Activated CD4-positive, alpha-beta T cell treated with anti-CD3 and anti-CD28 coated beads, Interleukin-2, amount 10 ng/mL, durations not matched to agents 7 days and 5 days (primary cell): ENCODE measurements at regions not wholly inside any gene's neighbourhood (a gene's known extent, or its start where the extent isn't known, plus 50 kb on each side); places are given as distances from the start of the nearest gene placed in this dataset.
"Not testable (repeated sequence)": the region's sequence is repeated elsewhere in the genome, so short reads cannot be mapped to it uniquely, and the experiment has no call there.

Experiments used
- CTCF ChIA-PET: fragments of 350-600 bp; sonication (Branson Sonifier 250); formaldehyde crosslinking; loops from one replicate; lab custom pipeline; 2021; ENCODE audit warnings: antibody characterized with exemption; lab: Charles Lee
- POLR2A ChIA-PET: fragments of 350-600 bp; sonication (Branson Sonifier 250); formaldehyde crosslinking; loops from one replicate; lab custom pipeline; 2021; ENCODE audit warnings: antibody characterized with exemption; lab: Charles Lee
- DNase-seq: peaks from one replicate; pipeline ENCODE4 v3.0.0-alpha.2; 2020
- H3K27ac Mint-ChIP-seq: one replicate; pipeline ENCODE4 v1.8.0; 2021; ENCODE audit warnings: mild to moderate bottlenecking, moderate library complexity, mixed read lengths
- H3K27me3 Mint-ChIP-seq: one replicate; pipeline ENCODE4 v1.8.0; 2021; ENCODE audit warnings: mixed read lengths
- H3K36me3 Mint-ChIP-seq: one replicate; pipeline ENCODE4 v1.8.0; 2021; ENCODE audit warnings: low read depth, mixed read lengths
- H3K4me1 Mint-ChIP-seq: one replicate; pipeline ENCODE4 v1.8.0; 2021; ENCODE audit warnings: mixed read lengths
- H3K4me3 Mint-ChIP-seq: one replicate; pipeline ENCODE4 v1.8.0; 2021; ENCODE audit warnings: mild to moderate bottlenecking, moderate library complexity, mixed read lengths
- H3K9me3 Mint-ChIP-seq: one replicate; pipeline ENCODE4 v1.8.0; 2021; ENCODE audit warnings: mixed read lengths

DNA sequence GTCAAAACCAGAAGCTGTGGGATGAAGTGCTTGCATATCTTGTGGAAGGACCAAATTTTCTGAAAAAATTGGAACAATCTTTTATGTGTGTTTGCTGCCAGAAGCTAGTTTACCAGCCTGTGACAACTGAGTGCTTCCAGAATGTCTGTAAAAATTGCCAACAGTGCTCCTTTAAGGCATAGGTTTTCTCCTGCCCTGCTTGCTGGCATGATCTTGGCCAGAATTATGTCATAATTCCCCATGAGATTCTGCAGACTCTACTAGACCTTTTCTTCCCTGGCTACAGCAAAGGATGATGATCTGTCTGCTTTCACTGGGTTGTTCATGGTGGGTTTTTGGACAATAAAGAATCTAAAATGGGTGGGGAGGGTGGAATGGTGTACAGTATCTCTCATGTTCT is 196.3 kb upstream of the ZCCHC13 start:
- H3K36me3 Mint-ChIP-seq, result no peaks in the 10 kb centered on the region
- no peaks in the 10 kb centered on the region for H3K9me3 Mint-ChIP-seq
- ChIA-PET CTCF (no interaction called here), POLR2A (no interaction called here)
- H3K27ac Mint-ChIP-seq, result no peak overlapping the region
- no peak for DNase-seq
- H3K4me3 Mint-ChIP-seq, result no peak overlapping the region
- H3K4me1 Mint-ChIP-seq, result no peaks in the 10 kb centered on the region
- no peaks in the 10 kb centered on the region for H3K27me3 Mint-ChIP-seq

DNA sequence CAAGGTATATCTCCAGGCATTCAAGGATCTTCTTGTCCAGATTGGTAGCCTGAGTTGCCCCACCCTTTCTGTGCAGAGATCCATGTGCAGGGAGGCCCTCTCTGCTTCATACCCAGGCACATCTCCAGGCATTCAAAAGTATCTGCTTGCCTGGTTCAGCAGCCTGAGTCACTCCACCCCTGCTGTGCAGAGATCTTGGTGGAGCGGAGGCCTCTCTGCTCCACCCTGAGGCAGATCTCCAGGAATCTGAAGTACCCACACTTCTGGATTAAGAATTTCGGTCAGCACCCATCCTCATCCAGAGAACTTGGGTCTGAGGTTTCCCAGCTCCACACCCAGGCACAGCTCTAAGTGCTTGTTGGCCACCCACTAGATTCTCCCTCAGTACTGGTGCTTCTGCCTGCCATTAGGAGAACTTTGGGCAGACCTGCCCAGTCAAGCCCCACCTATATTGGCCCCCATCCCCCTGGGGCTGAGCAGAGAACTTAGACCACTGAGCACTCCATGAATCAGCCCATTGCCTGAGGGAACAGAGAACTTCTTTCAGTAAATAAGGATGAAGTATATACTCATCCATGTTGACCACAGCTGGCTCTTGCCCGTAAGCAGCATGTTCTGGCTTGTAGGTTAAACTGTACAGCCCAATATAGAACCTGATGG is 199.5 kb upstream of the ZCCHC13 start:
- ChIA-PET POLR2A (no interaction called here), CTCF (interaction anchor here (1.6 kb wide), 1 partner anchor 29 kb away, joined by 3 read pairs; no protein-coding TSS in a partner anchor)
- Mint-ChIP-seq H3K4me1 (no peaks in the 10 kb centered on the region), H3K36me3 (no peaks in the 10 kb centered on the region), H3K27me3 (no peaks in the 10 kb centered on the region), H3K27ac (no peak overlapping the region), H3K4me3 (no peak overlapping the region), H3K9me3 (peaks cover 3% of the 10 kb centered on the region)
- DNase-seq, result no peak

DNA sequence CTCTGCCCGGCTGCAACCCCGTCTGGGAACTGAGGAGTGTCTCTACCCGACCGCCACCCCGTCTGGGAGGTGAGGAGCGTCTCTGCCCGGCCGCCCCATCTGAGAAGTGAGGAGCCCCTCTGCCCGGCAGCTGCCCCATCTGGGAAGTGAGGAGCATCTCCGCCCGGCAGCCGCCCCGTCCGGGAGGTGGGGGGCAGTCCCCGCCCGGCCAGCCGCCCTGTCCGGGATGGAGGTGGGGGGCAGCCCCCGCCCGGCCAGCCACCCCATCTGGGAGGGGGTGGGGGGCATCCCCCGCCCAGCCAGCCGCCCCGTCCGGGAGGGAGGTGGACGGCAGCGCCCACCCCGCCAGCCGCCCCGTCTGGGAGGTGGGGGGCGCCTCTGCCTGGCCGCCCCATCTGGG is 205.6 kb upstream of the ZCCHC13 start:
- CTCF ChIA-PET, H3K36me3 Mint-ChIP-seq, H3K27me3 Mint-ChIP-seq, H3K4me3 Mint-ChIP-seq, H3K27ac Mint-ChIP-seq, H3K9me3 Mint-ChIP-seq, H3K4me1 Mint-ChIP-seq, DNase-seq, POLR2A ChIA-PET: not testable (repeated sequence)

DNA sequence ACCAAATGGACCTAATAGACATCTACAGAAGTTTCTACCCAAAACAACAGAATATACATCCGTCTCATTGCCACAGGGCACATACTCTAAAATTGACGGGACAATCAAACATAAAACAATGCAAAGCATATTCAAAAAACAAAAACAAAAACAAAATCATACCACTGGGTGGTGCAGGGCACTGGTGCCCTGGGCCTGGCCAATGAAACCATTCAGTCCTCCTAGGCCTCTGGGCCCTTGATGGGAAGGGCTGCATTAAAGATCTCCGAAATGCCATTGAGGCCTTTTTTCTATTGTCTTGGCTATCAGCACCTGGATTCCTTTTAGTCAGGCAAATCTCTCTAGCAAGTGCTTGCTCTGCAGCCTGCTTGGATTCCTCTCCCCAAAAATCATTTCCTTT is 213.9 kb upstream of the ZCCHC13 start:
- no peaks in the 10 kb centered on the region for H3K4me1 Mint-ChIP-seq
- no peak overlapping the region for H3K27ac Mint-ChIP-seq
- H3K4me3 Mint-ChIP-seq, result no peak overlapping the region
- POLR2A ChIA-PET, result no interaction called here
- DNase-seq, result no peak
- CTCF ChIA-PET, result no interaction called here
- H3K9me3 Mint-ChIP-seq, result peaks cover 16% of the 10 kb centered on the region
- no peaks in the 10 kb centered on the region for H3K36me3 Mint-ChIP-seq
- H3K27me3 Mint-ChIP-seq, result no peaks in the 10 kb centered on the region

DNA sequence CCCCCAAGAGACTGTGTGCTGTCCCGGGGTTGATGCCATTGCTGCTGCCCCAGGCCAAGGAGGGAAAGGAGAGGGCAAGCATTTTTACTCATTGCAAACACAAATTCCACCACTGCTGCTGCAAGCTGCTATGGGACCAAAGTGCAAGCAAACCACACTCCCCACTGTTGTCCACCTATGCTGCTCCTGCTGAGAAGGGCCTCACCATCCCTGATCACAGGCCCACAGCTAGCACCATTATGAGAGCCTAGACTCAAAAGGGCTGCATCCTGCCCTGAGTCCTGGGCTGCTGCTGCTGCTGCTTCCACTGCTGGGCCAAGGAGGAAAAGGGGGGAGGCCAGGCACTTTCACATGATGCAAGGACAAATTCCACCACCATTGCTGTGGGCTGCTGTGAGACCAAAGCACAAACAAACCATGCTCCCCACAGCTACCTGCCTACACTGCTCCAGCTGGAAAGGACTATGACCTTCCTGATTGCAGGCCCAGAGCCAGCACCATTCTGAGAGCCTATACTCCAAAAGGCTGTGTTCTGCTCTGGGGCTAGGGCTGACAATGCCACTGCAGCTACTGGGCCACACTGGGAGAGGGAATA is 218.2 kb upstream of the ZCCHC13 start:
- CTCF ChIA-PET, result no interaction called here
- H3K9me3 Mint-ChIP-seq, result peaks cover 16% of the 10 kb centered on the region
- no peak for DNase-seq
- POLR2A ChIA-PET, result no interaction called here
- no peak overlapping the region for H3K27ac Mint-ChIP-seq
- H3K4me1 Mint-ChIP-seq, result no peaks in the 10 kb centered on the region
- no peaks in the 10 kb centered on the region for H3K27me3 Mint-ChIP-seq
- H3K36me3 Mint-ChIP-seq, result no peaks in the 10 kb centered on the region
- no peak overlapping the region for H3K4me3 Mint-ChIP-seq

DNA sequence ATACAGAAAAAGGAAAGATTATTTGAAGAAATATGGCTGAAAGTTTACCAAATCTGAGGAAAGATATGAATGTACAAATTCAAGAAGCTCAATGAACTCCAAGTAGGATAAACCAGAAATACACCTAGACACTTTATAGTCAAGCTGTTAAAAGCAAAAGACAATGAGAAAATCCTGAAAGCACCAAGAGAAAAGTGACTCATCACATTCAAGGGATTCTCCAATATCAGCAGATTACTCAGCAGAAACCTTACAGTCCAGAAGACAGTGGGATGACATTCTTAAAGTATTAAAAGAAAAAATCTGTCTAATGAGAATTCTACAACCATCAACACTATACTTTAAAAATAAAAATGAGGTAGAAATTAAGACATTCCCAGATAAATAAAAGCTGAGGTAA is 223.8 kb upstream of the ZCCHC13 start:
- Mint-ChIP-seq H3K4me1 (no peaks in the 10 kb centered on the region), H3K27ac (no peak overlapping the region), H3K27me3 (peaks cover under 1% of the 10 kb centered on the region), H3K4me3 (no peak overlapping the region), H3K36me3 (no peaks in the 10 kb centered on the region), H3K9me3 (peaks cover 6% of the 10 kb centered on the region)
- ChIA-PET POLR2A (no interaction called here), CTCF (no interaction called here)
- no peak for DNase-seq

DNA sequence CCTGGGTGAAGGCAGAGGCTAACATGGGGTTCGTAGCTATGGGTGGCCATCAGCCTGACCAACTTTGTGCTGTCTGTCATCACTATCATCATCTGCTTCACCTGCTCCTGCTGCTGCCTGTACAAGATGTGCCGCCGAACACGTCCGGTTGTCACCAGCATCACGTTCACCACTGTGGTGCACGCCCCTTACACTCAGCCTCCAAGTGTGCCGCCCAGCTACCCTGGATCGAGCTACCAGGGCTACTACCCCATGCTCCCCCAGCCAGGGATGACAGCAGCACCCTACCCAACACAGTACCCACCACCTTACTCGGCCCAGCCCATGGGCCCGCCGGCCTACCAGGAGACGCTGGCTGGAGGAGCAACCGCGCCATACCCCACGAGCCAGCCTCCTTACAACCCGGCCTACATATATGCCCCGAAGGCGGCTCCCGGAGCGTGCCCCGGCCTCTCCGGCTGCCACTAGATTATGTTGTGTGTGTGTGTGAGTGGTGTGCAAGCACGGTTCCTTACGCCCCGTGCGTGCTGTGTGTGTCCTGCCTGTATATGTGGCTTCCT is 213.4 kb upstream of the XIST start:
- H3K9me3 Mint-ChIP-seq, result peaks cover 8% of the 10 kb centered on the region

DNA sequence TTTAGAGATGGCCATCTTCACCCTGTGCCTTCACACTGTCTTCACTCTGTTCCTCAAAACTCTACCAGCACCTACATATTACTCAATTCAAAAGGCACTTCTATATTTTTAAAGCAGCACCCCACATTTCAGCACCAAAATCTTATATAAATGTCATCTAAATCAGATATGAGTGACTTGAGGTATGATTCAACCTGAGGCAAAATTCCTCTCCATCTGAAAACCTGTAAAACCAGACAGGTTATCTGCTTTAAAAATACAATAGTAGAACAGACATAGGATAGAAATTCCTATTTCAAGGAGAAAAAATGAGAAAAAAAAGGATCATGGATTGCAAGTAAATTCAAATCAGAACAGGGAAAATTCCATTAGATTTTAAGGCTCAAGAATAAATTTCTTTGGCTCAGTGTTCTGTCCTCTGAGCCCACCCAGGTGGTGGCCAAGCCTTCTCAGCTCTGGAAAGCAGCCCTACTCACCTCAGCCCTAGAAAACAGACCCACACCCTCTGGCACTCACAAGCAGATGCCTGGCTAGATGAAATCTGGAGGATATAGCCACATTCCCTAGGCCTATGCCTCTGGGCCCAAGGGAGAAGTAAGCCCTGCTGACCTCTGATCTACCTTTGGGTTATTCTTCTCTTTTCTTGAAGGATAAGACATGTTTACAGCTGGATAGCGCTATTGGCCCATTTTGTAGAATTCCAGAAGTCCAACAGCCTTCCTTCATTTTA is 211.1 kb upstream of the XIST start:
- H3K9me3 Mint-ChIP-seq, result peaks cover 7% of the 10 kb centered on the region
- H3K27ac Mint-ChIP-seq, result no peak overlapping the region
- POLR2A ChIA-PET, result no interaction called here
- no peaks in the 10 kb centered on the region for H3K36me3 Mint-ChIP-seq
- H3K4me1 Mint-ChIP-seq, result no peaks in the 10 kb centered on the region
- DNase-seq, result no peak
- H3K27me3 Mint-ChIP-seq, result no peaks in the 10 kb centered on the region
- no peak overlapping the region for H3K4me3 Mint-ChIP-seq
- CTCF ChIA-PET, result no interaction called here

More for the DNA sequence above, 213.4 kb upstream of the XIST start:
- Mint-ChIP-seq H3K4me3 (no peak overlapping the region), H3K36me3 (no peaks in the 10 kb centered on the region), H3K4me1 (no peaks in the 10 kb centered on the region), H3K27ac (no peak overlapping the region), H3K27me3 (no peaks in the 10 kb centered on the region)
- ChIA-PET POLR2A (no interaction called here), CTCF (no interaction called here)
- no peak for DNase-seq

DNA sequence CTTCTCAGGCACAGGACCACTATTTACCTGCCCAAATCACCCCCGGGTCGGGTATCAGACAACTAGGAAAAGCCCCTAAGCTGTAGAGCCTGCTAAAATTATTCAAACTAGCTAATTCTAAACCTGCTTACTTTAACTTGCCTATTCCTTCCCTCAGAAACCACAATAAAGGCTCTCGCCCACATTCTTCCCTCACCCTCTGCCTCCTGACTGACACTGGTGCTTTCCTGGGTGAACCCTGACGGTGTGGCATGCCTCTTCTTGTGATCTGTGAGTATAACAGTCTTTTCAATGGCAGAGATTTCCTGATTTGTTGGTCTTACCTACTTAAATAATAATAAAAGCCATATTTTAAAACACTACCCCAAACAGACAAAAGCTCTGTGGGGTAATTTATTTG is 209.4 kb upstream of the XIST start:
- POLR2A ChIA-PET, result no interaction called here
- H3K9me3 Mint-ChIP-seq, result no peaks in the 10 kb centered on the region
- no peaks in the 10 kb centered on the region for H3K4me1 Mint-ChIP-seq
- no peak overlapping the region for H3K4me3 Mint-ChIP-seq
- DNase-seq, result no peak
- CTCF ChIA-PET, result no interaction called here
- no peaks in the 10 kb centered on the region for H3K27me3 Mint-ChIP-seq
- H3K36me3 Mint-ChIP-seq, result no peaks in the 10 kb centered on the region
- H3K27ac Mint-ChIP-seq, result no peak overlapping the region

DNA sequence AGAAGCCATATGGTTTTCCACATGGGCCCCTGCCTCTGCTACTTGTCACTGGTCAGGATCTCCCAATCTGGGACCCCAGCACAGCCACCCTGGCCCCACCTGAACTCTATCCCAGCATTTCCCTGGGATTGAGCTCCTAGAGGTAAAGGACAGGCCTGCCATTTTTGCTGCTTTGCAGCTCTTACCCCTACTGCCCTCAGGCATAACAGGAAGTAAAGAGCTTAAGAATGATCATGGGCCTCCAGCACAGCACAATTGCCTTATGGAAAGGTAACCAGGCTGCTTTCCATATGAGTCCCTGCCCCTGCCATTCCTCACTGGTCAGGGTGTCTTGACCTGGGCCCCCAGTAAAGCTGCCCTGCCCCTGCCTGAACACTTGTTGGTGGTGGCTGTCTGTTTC is 196.6 kb upstream of the XIST start:
- Mint-ChIP-seq H3K36me3 (no peaks in the 10 kb centered on the region), H3K4me1 (no peaks in the 10 kb centered on the region), H3K9me3 (peaks cover 3% of the 10 kb centered on the region), H3K27me3 (no peaks in the 10 kb centered on the region), H3K4me3 (no peak overlapping the region), H3K27ac (no peak overlapping the region)
- DNase-seq, result no peak
- CTCF ChIA-PET, result no interaction called here
- POLR2A ChIA-PET, result no interaction called here

DNA sequence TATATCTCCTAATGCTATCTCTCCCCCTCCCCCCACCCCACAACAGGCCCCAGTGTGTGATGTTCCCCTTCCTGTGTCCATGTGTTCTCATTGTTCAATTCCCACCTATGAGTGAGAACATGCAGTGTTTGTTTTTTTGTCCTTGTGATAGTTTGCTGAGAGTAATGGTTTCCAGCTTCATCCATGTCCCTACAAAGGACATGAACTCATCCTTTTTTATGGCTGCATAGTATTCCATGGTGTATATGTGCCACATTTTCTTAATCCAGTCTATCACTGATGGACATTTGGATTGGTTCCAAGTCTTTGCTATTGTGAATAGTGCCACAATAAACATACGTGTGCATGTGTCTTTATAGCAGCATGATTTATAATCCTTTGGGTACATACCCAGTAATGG is 181.6 kb upstream of the XIST start:
- H3K4me3 Mint-ChIP-seq, H3K36me3 Mint-ChIP-seq, H3K27ac Mint-ChIP-seq, H3K9me3 Mint-ChIP-seq, POLR2A ChIA-PET, DNase-seq, H3K27me3 Mint-ChIP-seq, H3K4me1 Mint-ChIP-seq, CTCF ChIA-PET: not testable (repeated sequence)

DNA sequence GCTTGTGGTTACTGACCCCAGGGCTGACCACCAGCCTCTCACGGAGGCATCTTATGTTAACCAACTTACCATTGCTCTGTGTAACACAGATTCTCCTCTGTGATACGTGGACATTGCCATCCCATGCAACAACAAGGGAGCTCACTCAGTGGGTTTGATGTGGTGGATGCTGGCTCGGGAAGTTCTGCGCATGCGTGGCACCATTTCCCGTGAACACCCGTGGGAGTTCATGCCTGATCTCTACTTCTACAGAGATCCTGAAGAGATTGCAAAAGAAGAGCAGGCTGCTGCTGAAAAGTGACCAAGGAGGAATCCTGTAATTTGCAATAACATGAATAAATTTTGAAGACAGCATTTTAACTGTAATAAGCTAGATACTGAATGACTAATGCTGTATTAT is 179.0 kb upstream of the XIST start:
- H3K4me1 Mint-ChIP-seq, CTCF ChIA-PET, POLR2A ChIA-PET, H3K27ac Mint-ChIP-seq, H3K4me3 Mint-ChIP-seq, H3K9me3 Mint-ChIP-seq, H3K27me3 Mint-ChIP-seq, DNase-seq, H3K36me3 Mint-ChIP-seq: not testable (repeated sequence)

DNA sequence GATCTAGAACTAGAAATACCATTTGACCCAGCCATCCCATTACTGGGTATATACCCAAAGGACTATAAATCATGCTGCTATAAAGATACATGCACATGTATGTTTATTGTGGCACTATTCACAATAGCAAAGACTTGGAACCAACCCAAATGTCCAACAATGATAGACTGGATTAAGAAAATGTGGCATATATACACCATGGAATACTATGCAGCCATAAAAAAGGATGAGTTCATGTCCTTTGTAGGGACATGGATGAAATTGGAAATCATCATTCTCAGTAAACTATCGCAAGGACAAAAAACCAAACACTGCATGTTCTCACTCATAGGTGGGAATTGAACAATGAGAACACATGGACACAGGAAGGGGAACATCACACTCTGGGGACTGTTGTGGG is 178.3 kb upstream of the XIST start:
- H3K4me3 Mint-ChIP-seq, H3K27ac Mint-ChIP-seq, POLR2A ChIA-PET, H3K27me3 Mint-ChIP-seq, CTCF ChIA-PET, H3K9me3 Mint-ChIP-seq, DNase-seq, H3K36me3 Mint-ChIP-seq, H3K4me1 Mint-ChIP-seq: not testable (repeated sequence)
